NCI-H1417 treated with DMSO at 0.1 percent for 48 hours (cell line): ENCODE measurements at regions not wholly inside any gene's neighbourhood (a gene's known extent, or its start where the extent isn't known, plus 50 kb on each side); places are given as distances from the start of the nearest gene placed in this dataset.

Experiments
- DNase-seq: peaks from one replicate; lab custom pipeline; 2025; lab: John Stamatoyannopoulos, UW

GRCh38 chr2:223225266-223225665 lies 173.3 kb downstream of the KCNE4 start:
- no peak for DNase-seq

- no peak for DNase-seq
These were observed 174.3 kb downstream of the KCNE4 start for GRCh38 chr2:223226264-223226663.

DNA sequence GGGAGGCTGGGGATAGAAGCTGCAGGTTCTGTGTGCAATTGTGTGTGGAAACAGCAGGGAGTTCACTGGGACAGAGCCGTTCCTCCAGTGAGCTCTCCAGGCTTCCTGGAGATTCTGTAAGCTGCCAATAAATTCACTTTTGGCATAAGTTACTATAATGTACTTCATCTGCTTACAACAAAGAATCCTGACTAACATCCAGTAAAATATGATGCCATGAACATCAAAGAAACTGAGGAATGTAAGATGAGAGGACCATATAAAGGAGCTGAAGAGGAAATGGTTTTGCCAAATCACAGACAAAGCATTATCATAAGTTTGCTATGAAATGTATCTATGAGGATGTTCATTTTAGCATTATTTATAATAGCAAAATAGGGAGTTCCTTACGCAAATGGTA lies 175.3 kb downstream of the KCNE4 start:
- DNase-seq, result no peak

DNA sequence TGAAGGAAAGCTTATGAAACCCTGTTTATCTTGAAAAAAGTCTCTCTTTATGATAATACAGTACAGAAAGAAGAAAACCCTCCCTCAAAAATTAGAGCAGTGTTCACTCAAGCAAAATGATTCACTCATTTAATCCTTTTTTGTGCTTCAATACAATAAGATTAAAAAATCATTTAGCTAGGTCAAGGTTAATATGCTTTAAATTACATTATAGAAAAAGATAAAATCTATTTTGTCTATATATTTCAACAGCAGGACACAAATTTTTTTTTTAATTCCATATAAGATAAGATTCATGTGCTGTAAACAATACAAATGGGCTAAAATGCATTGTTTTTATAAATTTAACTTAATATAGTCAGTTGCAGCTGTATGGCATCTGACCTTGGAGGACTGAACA lies 176.9 kb downstream of the KCNE4 start:
- no peak for DNase-seq

- DNase-seq, result no peak
These were observed 178.4 kb downstream of the KCNE4 start for GRCh38 chr2:223230352-223230751.

GRCh38 chr2:223232285-223232684 lies 180.3 kb downstream of the KCNE4 start:
- no peak for DNase-seq

DNA sequence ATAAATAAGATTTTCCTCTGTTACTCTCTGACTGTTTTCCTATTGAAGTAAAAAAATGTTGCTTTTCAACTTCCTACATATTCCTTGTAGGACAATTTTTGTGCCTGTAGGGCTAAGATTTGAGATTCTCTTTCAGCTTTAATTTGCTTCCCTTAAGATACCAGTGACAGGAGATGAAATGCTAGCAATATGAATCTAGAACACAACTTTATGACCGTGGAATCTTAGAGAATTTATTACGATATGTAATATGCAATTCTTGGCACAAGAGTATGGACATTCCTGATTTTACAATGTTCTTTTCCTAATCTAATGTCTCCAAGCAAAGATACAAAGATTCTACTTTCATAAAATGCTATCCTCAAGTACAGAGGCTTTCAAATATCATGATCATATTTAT lies 180.9 kb downstream of the KCNE4 start:
- DNase-seq, result no peak

DNA sequence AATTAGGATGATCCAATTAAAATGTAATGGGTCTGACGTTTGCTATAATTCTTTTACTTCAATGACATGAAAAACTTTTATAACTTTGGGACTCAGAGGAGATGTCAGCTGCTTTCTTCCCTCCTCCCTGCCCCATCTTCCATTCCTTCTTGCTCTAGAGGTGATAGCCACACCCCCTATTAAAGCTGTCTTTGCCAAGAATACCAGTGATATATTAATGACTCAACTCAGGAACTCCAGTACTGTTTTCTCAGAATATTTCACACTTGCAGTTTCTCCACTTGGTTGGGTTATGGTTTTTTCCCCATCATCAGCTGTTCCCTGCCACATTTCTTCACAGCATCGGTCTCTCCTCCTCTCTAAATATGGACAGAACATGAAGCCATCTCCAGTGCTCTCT lies 184.0 kb downstream of the KCNE4 start:
- DNase-seq, result no peak

DNA sequence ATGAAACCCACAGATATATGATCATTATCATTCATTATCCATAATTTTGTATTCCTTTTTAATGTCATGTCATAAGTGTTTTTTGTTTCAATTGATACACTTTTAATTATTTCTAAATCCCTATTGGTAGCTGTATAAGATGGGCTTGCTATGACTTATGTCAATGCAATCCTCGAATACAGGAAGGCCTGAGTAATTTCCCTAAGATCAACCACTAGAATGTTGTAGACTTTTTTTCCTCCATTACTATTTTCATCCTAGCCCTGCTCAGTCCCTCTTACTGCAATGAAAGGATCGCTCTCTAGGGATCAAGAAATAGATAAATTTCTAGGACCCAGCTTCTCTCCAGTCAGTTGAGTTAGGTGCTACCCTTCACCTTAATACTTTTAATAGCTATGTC lies 186.3 kb downstream of the KCNE4 start:
- no peak for DNase-seq

- DNase-seq, result no peak
These were observed 191.2 kb downstream of the KCNE4 start for GRCh38 chr2:223243233-223243632.

DNA sequence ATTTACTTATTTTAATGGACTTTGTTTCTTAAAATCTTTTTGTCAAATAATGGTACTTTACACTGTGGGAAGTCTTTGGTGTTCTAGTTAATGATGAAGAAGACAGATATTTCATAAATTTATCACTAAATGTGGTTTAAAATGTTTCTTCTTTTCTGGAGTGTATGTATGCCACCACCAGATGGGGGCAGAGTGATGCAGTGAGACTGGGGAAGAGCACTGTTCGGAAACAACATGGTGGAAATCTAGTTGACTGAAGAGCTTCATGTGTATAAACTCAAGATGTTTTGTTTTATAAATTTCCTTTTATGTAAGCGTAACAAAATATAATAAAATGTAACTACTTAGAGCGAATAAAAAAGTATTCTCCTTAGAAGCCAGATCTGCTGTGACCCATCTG lies 195.1 kb downstream of the KCNE4 start:
- DNase-seq, result no peak

- no peak for DNase-seq
These were observed 199.8 kb downstream of the KCNE4 start for GRCh38 chr2:223251656-223252229.

GRCh38 chr2:223260681-223261080 lies 208.7 kb downstream of the KCNE4 start:
- DNase-seq, result no peak

- no peak for DNase-seq
These were observed 211.0 kb downstream of the KCNE4 start for GRCh38 chr2:223262946-223263345.

GRCh38 chr2:223264541-223265193 lies 212.7 kb downstream of the KCNE4 start:
- no peak for DNase-seq

GRCh38 chr2:223267160-223267951 lies 215.4 kb downstream of the KCNE4 start:
- no peak for DNase-seq

DNA sequence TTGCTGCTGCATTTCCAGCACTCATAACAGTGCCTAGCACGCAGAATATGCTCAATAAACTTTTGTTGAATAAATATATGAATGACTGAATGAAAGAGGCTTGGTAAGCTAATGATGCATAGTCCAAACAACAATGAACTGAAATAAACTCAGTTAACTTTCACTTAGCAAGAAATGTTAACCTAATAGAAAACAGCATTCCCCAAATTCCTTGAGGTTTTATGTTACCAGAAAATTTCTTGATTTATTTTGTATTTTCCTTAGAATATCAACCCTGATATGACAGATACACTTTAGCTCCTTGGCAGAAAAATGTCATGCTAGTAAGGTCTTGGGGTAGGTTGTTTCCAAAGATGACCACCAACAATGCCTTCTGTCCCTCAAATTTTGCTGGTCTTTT lies 217.4 kb downstream of the KCNE4 start:
- DNase-seq, result no peak

DNA sequence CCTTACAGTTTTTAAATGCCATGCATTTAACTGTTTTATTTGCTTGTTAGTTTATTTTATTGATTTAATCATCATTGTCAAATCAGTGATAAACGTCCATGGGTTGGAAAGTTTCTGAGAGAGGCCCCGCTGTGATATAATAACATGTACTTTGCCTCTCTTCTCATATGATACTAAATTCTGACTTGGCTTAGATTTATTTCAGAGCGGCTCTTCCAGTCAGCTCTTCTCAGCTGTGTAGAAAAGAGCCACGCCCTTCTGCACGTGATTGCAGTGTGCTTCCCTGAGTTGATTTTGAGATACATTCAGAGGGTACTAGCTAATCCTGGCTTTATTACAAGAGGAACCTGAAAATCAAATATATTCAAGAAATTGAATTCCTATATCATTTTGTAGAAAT lies 218.6 kb downstream of the KCNE4 start:
- no peak for DNase-seq

- DNase-seq, result no peak
These were observed 222.0 kb downstream of the KCNE4 start for GRCh38 chr2:223273995-223274394.

DNA sequence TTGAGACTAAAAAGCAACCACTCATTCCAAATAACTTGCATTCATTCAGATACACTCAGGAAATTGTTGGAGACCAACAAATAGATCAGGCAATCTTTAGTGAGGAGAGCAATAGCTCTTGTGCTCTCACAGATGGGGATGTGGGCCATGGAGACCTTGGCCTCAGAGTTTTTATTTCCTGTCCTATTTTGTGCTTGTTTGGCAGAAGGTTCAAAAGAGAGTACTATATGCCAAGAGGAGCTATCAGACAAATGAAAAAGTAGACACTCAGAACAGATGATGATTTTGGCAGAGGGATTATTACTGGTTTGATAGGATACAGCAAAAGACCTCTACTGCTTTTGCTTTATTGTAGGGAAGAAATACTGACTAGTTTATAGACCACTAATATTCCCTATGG lies 230.2 kb downstream of the KCNE4 start:
- DNase-seq, result no peak

DNA sequence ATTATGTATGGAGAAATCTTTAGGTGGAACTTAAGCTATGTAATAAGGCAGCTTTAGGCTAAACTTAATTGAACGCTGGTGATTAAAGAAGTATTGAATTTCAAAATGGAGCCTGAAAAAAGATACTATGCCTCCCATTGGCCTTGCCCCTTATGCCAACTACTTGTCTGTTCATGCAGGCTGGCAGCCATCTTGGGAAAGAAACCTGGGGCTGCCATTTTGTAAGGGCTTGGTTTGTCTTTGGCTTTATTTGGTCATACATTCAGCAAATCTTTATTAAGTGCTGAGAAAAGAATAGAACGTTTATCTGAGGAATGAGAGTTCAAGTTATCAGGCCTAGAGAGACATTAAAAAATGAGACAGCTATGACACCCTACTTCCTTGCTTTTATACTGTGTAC lies 231.3 kb downstream of the KCNE4 start:
- no peak for DNase-seq

DNA sequence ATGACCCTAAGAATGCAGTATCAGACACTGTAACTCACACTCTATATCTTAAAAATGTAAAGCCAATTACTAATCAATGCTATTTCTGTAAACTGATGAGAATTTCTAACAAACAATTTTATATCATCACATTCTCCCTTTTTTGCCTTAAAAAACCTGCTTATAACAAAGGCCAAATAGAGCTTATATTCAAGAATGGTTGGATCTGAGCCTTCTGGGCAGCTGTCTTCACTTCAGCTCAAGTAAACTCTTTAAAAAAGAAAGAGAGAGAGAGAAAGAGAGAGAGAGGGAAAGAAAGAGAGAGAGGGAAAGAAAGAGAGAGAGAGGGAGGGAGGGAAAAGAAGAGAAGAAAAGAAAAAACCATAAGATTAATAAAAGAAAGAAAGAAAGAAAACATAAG lies 231.8 kb downstream of the KCNE4 start:
- no peak for DNase-seq
